ENCODE measurements at regions not wholly inside any gene's neighbourhood (a gene's known extent, or its start where the extent isn't known, plus 50 kb on each side); places are given as distances from the start of the nearest gene placed in this dataset.

GRCh38 chr4:176498617-176499256 is 179.0 kb downstream of the SPCS3 start:
- Histone ChIP-seq H3K9me3 (replicated peaks; ENCODE audit: insufficient read depth, low read length) (no peaks in the 10 kb centered on the region), H3K27ac (ENCODE audit: low read length) (no peak overlapping the region)
- TF ChIP-seq, protein P1, sequence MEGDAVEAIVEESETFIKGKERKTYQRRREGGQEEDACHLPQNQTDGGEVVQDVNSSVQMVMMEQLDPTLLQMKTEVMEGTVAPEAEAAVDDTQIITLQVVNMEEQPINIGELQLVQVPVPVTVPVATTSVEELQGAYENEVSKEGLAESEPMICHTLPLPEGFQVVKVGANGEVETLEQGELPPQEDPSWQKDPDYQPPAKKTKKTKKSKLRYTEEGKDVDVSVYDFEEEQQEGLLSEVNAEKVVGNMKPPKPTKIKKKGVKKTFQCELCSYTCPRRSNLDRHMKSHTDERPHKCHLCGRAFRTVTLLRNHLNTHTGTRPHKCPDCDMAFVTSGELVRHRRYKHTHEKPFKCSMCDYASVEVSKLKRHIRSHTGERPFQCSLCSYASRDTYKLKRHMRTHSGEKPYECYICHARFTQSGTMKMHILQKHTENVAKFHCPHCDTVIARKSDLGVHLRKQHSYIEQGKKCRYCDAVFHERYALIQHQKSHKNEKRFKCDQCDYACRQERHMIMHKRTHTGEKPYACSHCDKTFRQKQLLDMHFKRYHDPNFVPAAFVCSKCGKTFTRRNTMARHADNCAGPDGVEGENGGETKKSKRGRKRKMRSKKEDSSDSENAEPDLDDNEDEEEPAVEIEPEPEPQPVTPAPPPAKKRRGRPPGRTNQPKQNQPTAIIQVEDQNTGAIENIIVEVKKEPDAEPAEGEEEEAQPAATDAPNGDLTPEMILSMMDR (IDR thresholded peaks at IDR 0.05; ENCODE audit: low read length): no peak
- TF ChIP-seq EZH2phosphoT487 (IDR thresholded peaks at IDR 0.05; ENCODE audit: low read length) (no peak), EZH2 (optimal IDR thresholded peaks at IDR 0.05; ENCODE audit: low read depth, low read length) (no peak)

GRCh38 chr4:176499518-176499917 is 179.8 kb downstream of the SPCS3 start:
- H3K9ac ChIP-seq (ENCODE audit: low read length): no peak overlapping the region

More at GRCh38 chr4:176498617-176499256, 179.0 kb downstream of the SPCS3 start:
- H3K4me2 ChIP-seq (ENCODE audit: low read depth, low read length): no peak overlapping the region
- DNase-seq: no peak
- H3K79me2 ChIP-seq (ENCODE audit: low read length): no peaks in the 10 kb centered on the region
- no peaks in the 10 kb centered on the region for H4K20me1 ChIP-seq (ENCODE audit: insufficient read depth, low read length)
- H3K36me3 ChIP-seq (replicated peaks; ENCODE audit: insufficient read depth, low read length): no peaks in the 10 kb centered on the region
- no peaks in the 10 kb centered on the region for H3K9me2 ChIP-seq (replicated peaks; ENCODE audit: insufficient read depth, low read length)
- H3K4me1 ChIP-seq (ENCODE audit: low read length): no peaks in the 10 kb centered on the region
- no peak overlapping the region for H3K9ac ChIP-seq (ENCODE audit: low read length)
- H3K27me3 ChIP-seq (replicated peaks; ENCODE audit: insufficient read depth, low read length): 0 out of 2 replicates have a peak, but pooled peaks cover 3% of the 10 kb centered on the region
- no peak overlapping the region for H3K4me3 ChIP-seq (ENCODE audit: low read length)
- H2AFZ ChIP-seq (ENCODE audit: low read length): no peak overlapping the region
- H3F3A ChIP-seq (ENCODE audit: insufficient read depth, low read length): no peaks in the 10 kb centered on the region

DNA sequence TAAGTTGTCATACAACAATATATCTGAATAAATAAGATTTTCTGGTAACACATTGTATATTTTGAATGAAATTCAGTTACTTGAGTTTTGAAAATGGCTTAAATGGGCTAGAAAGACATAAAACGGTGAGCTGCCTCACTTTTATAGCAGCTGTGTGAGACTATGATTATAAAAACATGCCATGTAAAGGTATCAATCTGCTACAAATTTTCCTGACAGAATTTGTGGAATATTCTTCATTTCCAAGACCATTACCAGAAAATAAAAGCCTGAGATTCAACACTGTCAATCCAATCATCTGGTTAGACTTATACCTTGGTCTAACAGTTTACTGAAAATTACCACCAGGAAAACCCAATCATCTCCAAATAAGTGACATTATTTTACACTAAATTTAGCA is 181.1 kb downstream of the SPCS3 start:
- Histone ChIP-seq H3K36me3 (replicated peaks; ENCODE audit: insufficient read depth, low read length) (no peaks in the 10 kb centered on the region), H3K9me3 (replicated peaks; ENCODE audit: insufficient read depth, low read length) (no peaks in the 10 kb centered on the region), H2AFZ (ENCODE audit: low read length) (no peak overlapping the region), H3K4me1 (ENCODE audit: low read length) (no peaks in the 10 kb centered on the region), H3K4me3 (ENCODE audit: low read length) (no peak overlapping the region), H3K9ac (ENCODE audit: low read length) (no peak overlapping the region), H3K79me2 (ENCODE audit: low read length) (no peaks in the 10 kb centered on the region), H3K9me2 (replicated peaks; ENCODE audit: insufficient read depth, low read length) (no peaks in the 10 kb centered on the region), H3K4me2 (ENCODE audit: low read depth, low read length) (no peak overlapping the region), H3K27ac (ENCODE audit: low read length) (no peak overlapping the region), H4K20me1 (ENCODE audit: insufficient read depth, low read length) (no peaks in the 10 kb centered on the region), H3F3A (ENCODE audit: insufficient read depth, low read length) (no peaks in the 10 kb centered on the region), H3K27me3 (replicated peaks; ENCODE audit: insufficient read depth, low read length) (no peaks in the 10 kb centered on the region)
- TF ChIP-seq, protein P1 (IDR thresholded peaks at IDR 0.05; ENCODE audit: low read length): no peak
- TF ChIP-seq EZH2 (optimal IDR thresholded peaks at IDR 0.05; ENCODE audit: low read depth, low read length) (no peak), EZH2phosphoT487 (IDR thresholded peaks at IDR 0.05; ENCODE audit: low read length) (no peak)
- no peak for DNase-seq

More at GRCh38 chr4:176499518-176499917, 179.8 kb downstream of the SPCS3 start:
- Histone ChIP-seq H3K4me2 (ENCODE audit: low read depth, low read length) (no peak overlapping the region), H4K20me1 (ENCODE audit: insufficient read depth, low read length) (no peaks in the 10 kb centered on the region), H3K27me3 (replicated peaks; ENCODE audit: insufficient read depth, low read length) (no peaks in the 10 kb centered on the region), H3K36me3 (replicated peaks; ENCODE audit: insufficient read depth, low read length) (no peaks in the 10 kb centered on the region), H3K4me3 (ENCODE audit: low read length) (no peak overlapping the region), H2AFZ (ENCODE audit: low read length) (no peak overlapping the region), H3K9me3 (replicated peaks; ENCODE audit: insufficient read depth, low read length) (no peaks in the 10 kb centered on the region), H3F3A (ENCODE audit: insufficient read depth, low read length) (no peaks in the 10 kb centered on the region), H3K9me2 (replicated peaks; ENCODE audit: insufficient read depth, low read length) (no peaks in the 10 kb centered on the region), H3K79me2 (ENCODE audit: low read length) (no peaks in the 10 kb centered on the region), H3K27ac (ENCODE audit: low read length) (no peak overlapping the region), H3K4me1 (ENCODE audit: low read length) (no peaks in the 10 kb centered on the region)
- TF ChIP-seq, protein P1 (IDR thresholded peaks at IDR 0.05; ENCODE audit: low read length): no peak
- no peak for TF ChIP-seq EZH2phosphoT487 (IDR thresholded peaks at IDR 0.05; ENCODE audit: low read length)
- no peak for TF ChIP-seq EZH2 (optimal IDR thresholded peaks at IDR 0.05; ENCODE audit: low read depth, low read length)
- DNase-seq: no peak
